Glutamatergic neuron (in vitro differentiated cells): ENCODE measurements at regions not wholly inside any gene's neighbourhood (a gene's known extent, or its start where the extent isn't known, plus 50 kb on each side); places are given as distances from the start of the nearest gene placed in this dataset.

Experiments
- DNase-seq: peaks from one replicate; pipeline ENCODE4 v3.0.0; 2022
- H3K27ac Mint-ChIP-seq: one replicate; pipeline ENCODE4 v1.8.0; 2020; ENCODE audit warnings: mild to moderate bottlenecking, mixed read lengths, inconsistent platforms; ENCODE audit not compliant: unreplicated experiment
- H3K27me3 Mint-ChIP-seq: one replicate; pipeline ENCODE4 v1.8.0; 2020; ENCODE audit warnings: mild to moderate bottlenecking, moderate library complexity, mixed read lengths, inconsistent platforms; ENCODE audit not compliant: unreplicated experiment
- H3K36me3 Mint-ChIP-seq: one replicate; pipeline ENCODE4 v1.8.0; 2020; ENCODE audit warnings: mild to moderate bottlenecking, mixed read lengths, inconsistent platforms; ENCODE audit not compliant: unreplicated experiment
- H3K4me1 Mint-ChIP-seq: one replicate; pipeline ENCODE4 v1.8.0; 2020; ENCODE audit warnings: mild to moderate bottlenecking, low read depth, mixed read lengths, inconsistent platforms; ENCODE audit not compliant: unreplicated experiment
- H3K4me3 Mint-ChIP-seq: one replicate; pipeline ENCODE4 v1.8.0; 2020; ENCODE audit warnings: mild to moderate bottlenecking, mixed read lengths, inconsistent platforms; ENCODE audit not compliant: unreplicated experiment
- H3K9me3 Mint-ChIP-seq: one replicate; pipeline ENCODE4 v1.8.0; 2020; ENCODE audit warnings: mild to moderate bottlenecking, moderate library complexity, mixed read lengths, inconsistent platforms; ENCODE audit not compliant: unreplicated experiment
- CTCF ChIP-seq: fragments of 200-600 bp; sonication (generic); IDR thresholded peaks from one replicate; pipeline ENCODE4 v1.5.0; 2021; ENCODE audit not compliant: partially characterized antibody, unreplicated experiment

GRCh38 chr6:18527836-18528743, 140.9 kb downstream of the RNF144B start:
- Mint-ChIP-seq H3K27ac (no peak overlapping the region), H3K36me3 (no peaks in the 10 kb centered on the region), H3K4me1 (peaks cover 11% of the 10 kb centered on the region), H3K4me3 (no peak overlapping the region), H3K27me3 (no peaks in the 10 kb centered on the region), H3K9me3 (no peaks in the 10 kb centered on the region)
- DNase-seq: no peak
- no peak for TF ChIP-seq CTCF

- DNase-seq: no peak
- Mint-ChIP-seq H3K27ac (no peak overlapping the region), H3K9me3 (no peaks in the 10 kb centered on the region), H3K27me3 (no peaks in the 10 kb centered on the region), H3K4me3 (no peak overlapping the region), H3K4me1 (peaks cover 11% of the 10 kb centered on the region), H3K36me3 (no peaks in the 10 kb centered on the region)
- no peak for TF ChIP-seq CTCF
These were observed 143.1 kb downstream of the RNF144B start for GRCh38 chr6:18530201-18530600.

- no peak for TF ChIP-seq CTCF
- no peak for DNase-seq
- no peaks in the 10 kb centered on the region for H3K36me3 Mint-ChIP-seq
- peaks cover 5% of the 10 kb centered on the region for H3K4me1 Mint-ChIP-seq
- no peak overlapping the region for H3K4me3 Mint-ChIP-seq
- H3K27ac Mint-ChIP-seq: no peak overlapping the region
- peaks cover 2% of the 10 kb centered on the region for H3K9me3 Mint-ChIP-seq
- no peaks in the 10 kb centered on the region for H3K27me3 Mint-ChIP-seq
These were observed 145.0 kb downstream of the RNF144B start for GRCh38 chr6:18532139-18532538.

GRCh38 chr6:18533793-18534192, 146.6 kb downstream of the RNF144B start:
- Mint-ChIP-seq H3K27me3 (no peaks in the 10 kb centered on the region), H3K27ac (no peak overlapping the region), H3K4me1 (no peaks in the 10 kb centered on the region), H3K9me3 (peaks cover 2% of the 10 kb centered on the region), H3K36me3 (no peaks in the 10 kb centered on the region), H3K4me3 (no peak overlapping the region)
- TF ChIP-seq CTCF: no peak
- no peak for DNase-seq

- peaks cover 2% of the 10 kb centered on the region for H3K9me3 Mint-ChIP-seq
- no peaks in the 10 kb centered on the region for H3K27me3 Mint-ChIP-seq
- no peaks in the 10 kb centered on the region for H3K36me3 Mint-ChIP-seq
- H3K4me3 Mint-ChIP-seq: no peak overlapping the region
- no peak overlapping the region for H3K27ac Mint-ChIP-seq
- no peak for DNase-seq
- TF ChIP-seq CTCF: no peak
- H3K4me1 Mint-ChIP-seq: no peaks in the 10 kb centered on the region
These were observed 149.5 kb downstream of the RNF144B start for GRCh38 chr6:18536591-18537055.
